Astrocyte of the hippocampus (primary cell): ENCODE measurements at regions not wholly inside any gene's neighbourhood (a gene's known extent, or its start where the extent isn't known, plus 50 kb on each side); places are given as distances from the start of the nearest gene placed in this dataset.

ENCODE experiments used
- DNase-seq: peaks from one replicate; pipeline ENCODE4 v3.0.0; 2011; ENCODE audit warnings: low read depth, low spot score

DNA sequence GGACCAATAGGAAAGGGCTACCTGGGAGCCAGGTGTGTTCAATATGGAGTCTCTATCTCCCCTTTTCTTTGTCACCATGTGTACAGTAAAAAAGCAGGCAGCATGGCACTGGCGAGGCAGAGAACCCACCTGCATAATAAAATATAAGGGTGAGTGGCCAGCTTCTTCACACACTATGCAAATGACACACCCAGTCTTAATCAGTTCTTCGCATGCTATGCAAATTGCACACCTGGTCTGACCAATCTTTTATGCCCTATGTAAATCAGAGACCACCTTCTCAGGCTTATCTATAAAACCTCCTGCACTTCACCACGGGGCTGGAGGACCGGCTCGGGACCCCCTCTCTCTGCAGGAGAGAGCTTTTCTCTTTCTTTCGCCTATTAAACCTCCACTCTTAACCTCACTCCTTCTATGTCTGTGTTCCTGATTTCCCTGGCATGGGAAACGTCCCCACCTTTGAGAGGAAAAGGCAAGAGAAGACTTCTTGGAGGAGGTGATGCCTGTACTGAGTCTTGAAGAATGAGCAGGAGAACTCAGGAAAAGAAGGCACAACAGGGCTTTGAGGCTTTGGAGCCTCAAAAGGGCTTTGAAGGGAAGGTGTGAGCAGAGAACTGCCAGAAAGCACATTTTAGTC, 502.1 kb downstream of the GRIN2A start:
- no peak for DNase-seq

DNA sequence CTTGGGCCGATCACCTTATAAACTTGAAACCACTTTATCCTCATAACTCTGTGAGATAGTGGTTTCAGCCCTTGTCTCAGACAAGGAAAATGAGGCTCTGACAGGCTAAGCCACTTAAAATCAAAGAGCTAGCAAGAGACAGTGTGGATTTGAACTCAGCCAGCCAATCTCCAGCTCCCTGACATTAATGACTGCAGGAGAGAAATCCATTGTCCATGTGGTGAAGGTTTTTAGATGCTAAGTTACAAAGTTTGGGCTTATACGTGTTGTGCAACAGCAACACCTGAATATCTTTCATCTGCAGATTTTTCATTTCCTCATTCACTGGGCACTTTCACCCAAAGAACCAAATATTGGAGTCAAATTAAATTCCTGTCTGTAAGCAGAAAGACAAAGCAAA, 501.3 kb downstream of the GRIN2A start:
- no peak for DNase-seq

DNA sequence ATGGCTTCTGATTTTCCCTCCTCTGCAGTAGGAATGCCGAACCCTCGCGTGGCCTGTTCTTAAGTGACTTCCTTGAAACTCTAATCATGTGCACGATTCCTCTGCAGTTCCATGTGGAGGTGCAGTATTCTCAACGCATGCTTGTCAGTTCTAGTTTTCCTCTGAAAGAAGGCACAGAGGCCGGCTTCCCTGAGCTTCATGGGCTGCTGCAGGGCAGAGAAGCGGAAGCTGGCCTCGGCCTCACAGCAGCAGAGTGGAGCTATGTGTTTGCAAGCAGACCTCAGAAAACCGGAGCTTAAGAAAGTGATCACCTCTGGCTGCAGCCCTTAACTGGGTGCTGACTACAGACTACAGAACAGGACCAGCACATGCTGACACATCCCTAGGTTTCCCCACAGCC, 500.7 kb downstream of the GRIN2A start:
- no peak for DNase-seq

DNA sequence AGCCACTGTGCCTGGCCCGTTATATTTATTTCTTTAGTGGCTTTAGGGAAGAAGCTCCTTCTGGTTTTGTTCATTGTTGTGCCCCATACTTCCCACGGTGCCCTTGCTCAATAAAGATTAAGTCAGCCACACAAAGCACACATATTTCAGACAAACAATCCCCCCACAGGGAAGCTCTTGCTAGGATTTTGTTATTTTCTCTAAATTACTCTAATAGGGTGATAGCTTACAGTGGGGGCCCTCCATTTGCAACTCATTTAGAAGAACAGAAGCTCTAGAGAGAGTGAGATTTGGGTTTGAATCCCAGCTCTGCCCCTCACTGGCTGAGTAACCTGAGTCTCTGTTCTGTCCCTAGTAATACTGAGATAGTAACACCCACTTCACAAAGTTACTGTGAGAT, 499.9 kb downstream of the GRIN2A start:
- no peak for DNase-seq

DNA sequence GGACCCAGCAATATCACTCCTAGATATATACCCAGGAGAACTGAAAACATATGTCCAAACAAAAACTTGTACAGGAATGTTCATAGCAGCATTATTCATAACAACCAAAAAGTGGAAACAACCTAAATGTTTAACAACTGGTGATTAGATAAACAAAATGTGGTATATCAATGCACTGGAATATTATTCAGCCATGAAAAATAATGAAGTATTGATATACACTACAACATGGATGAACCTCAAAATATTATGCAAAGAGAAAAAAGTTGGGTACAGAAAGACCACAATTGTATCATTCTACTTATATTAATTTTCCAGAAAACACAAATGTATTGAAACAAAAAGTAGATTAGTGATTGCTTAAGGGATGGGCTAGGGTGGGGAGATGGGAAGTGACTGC, 498.6 kb downstream of the GRIN2A start:
- no peak for DNase-seq

DNA sequence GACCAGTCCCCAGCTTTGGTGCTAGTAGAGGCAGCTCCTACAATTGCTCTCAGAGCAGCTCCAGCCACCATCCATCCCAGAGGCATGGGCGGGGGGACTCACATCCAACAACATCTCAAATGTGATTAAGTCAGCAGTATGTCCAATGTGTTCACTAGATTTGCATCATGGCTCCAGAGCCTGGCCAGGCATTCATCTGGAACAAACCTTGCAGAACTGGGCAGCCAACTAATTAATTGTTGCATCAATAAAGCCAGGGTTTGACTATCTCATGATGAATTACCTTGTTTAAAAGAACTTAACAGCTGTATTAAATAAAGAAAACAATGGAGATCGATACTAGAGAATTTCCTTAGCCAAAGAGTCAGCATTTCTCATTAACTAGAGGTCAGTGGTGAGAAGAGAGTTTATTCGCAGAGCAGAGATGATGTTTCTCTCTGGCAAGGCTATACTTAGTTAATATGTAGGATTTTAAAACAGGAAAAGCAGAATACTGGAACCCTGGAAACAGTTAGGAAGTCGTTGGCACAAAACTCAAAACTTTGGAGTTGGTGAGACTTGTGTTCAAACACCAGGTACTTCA, 494.4 kb downstream of the GRIN2A start:
- no peak for DNase-seq

DNA sequence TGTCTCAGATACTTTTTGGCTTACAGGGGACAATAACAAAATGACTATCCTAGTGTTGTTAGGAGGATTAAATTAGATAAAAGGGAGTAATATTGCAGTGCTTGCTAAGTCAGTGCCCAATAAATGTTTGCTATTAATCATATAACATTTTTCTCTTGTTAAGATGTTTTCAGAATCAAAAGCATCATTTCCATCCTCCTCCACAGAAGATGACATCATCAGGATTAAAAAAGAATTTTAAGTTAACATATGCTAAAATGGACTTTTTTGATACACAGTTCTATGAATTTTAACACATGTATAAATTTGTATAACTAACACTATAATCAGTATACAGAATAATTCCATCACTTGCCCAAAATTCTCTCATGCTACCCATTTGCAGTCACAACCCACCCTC, 492.6 kb downstream of the GRIN2A start:
- no peak for DNase-seq

DNA sequence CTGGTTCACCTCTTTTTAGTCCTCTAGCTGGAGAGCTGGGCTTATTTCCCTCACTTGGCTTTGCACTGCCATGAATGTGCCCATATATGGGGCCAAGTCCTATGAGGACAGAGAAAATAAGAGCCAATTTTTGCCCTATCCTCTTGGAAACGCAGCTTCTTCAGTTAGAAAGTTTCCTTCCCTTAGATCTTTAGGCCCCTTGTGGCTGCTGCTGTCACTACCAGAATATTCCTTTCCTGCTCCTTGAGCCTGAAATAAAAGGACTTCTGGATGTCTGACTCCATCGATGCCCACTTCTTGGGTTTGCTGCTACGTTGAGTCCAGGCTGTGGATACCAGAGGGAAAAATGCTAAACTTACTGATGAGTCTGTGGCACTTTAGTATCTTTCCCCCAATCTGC, 487.1 kb downstream of the GRIN2A start:
- no peak for DNase-seq
